ENCODE measurements at regions not wholly inside any gene's neighbourhood (a gene's known extent, or its start where the extent isn't known, plus 50 kb on each side); places are given as distances from the start of the nearest gene placed in this dataset.

GRCh38 chr6:134574491-134574890 lies 256.6 kb upstream of the SGK1 start:
- TF ChIP-seq CTCF (IDR thresholded peaks at IDR 0.05) = no peak
- TF ChIP-seq POLR2A (IDR thresholded peaks at IDR 0.05) = no peak
